GM18519 (cell line): ENCODE measurements at regions not wholly inside any gene's neighbourhood (a gene's known extent, or its start where the extent isn't known, plus 50 kb on each side); places are given as distances from the start of the nearest gene placed in this dataset.
"Not testable (repeated sequence)": the region's sequence is repeated elsewhere in the genome, so short reads cannot be mapped to it uniquely, and the experiment has no call there.

ENCODE experiments used
- ATAC-seq: cut with Tn5 transposase; IDR thresholded peaks from one replicate; pipeline ENCODE4 v1.9.1; 2021; ENCODE audit warnings: mild to moderate bottlenecking, moderate library complexity; ENCODE audit not compliant: unreplicated experiment, low FRiP score

DNA sequence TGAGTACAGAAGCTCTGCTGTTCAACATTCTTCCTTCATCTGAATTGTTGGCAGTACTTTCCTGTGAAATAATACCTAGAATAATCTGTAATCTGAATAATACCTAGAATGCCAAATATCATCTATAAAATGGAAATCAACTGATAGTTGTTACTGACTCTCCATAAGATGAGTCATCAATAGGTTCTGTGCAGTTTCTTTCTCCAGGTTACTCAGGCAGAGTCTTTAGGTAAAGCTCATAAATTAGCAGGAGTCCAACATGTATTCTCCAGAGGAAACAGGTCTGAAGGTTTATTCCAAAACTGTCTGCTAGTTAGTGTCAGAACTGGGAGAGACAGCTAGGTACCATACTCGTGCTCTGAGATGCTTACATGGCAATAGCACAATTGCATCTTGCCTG is 282.0 kb upstream of the MAP2 start:
- no peak for ATAC-seq

DNA sequence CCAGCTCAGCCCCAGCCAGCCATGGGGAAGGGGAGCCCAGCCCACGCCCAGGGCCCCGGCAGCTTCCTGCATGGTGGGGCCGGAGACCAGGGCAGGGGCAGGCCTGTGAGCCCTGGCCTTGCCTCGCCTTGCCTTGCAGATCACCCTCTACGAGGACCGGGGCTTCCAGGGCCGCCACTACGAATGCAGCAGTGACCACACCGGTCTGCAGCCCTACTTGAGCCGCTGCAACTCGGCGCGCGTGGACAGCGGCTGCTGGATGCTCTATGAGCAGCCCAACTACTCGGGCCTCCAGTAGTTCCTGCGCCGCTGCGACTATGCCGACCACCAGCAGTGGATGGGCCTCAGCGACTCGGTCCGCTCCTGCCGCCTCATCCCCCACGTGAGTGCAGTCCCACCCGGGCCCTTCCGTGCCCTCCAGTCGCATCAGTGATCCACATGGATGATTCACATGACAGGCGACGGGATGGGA is 278.6 kb upstream of the MAP2 start:
- not testable (repeated sequence) for ATAC-seq

DNA sequence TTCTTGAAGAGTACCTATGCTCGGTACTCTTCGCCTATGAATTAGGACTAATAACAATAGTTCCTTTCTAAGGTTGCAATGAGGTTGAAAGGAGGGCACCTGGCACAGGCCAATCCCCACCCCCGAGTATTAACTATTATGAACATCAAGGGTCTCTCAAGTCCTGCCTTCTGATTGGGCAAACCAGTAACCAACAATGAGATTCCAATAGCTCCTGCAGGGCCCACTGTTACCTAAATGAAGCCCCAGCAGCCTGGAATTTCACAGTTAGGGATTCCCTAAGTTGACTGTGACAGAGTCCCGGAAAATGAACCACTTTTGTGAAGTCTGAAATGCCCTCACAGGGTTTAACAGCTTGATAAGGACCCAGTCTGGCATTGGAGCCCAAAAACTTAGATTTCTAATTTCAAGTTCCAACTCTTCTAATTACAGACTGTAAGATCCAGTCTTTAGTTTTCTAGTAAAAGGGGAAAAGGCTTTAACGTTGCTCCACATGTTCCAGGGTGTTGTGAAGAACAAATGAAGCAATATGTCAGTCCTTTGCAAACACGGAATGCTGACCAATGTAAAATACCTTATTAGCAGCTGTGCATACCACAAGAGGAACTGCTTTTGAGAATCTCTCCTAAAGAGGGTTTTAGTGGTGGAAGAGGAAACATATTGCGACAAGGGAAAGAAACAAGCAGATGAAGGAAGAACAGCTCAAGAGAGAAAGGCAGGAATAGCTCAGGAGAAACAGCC is 277.7 kb upstream of the MAP2 start:
- no peak for ATAC-seq

DNA sequence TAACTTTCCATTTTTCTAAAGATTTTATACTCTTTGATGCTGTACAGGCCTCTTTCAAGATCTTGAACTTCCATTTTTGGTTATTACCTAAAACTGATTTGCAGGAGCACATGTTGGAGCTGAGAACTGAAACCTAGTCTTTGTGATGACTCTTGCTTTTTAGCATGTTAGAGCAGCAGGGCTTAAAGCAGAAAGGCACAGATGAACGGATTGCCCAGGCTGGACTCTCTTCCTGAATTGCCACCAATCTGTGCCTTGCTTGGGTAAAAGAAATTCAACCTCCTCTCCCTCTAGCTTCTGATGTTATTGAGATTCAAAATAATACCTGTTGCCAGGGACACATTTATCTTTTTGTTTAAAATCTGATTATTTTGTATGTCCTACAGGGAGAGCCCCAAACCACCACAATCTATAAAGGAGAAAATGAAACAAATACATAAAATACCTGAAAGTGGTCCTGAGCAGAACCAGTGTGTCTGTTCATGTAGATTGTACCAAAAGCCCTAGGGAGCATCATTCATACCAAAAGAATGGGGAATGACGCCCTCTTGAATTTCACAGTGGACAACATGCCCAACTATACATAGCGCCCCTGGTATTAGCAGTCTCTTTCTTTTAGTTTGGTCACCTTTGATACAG is 277.0 kb upstream of the MAP2 start:
- no peak for ATAC-seq

DNA sequence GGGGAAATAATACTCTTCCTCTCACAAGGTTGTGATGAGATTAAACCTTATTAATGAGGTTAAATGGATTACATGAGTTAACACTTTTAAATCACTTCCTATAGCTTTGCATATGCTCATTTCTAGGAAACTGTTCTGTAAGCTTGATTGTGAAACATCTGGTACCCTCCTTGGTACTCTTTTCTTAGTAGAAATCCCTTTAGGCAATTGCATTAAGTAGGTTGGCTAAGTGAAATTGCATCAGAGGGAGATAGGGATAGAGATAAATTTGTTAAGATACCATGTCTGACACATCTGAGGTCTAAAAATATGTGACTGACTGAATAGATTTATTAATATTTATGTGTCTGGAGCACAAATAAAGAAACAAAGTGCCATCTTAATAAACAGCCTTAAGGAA is 275.9 kb upstream of the MAP2 start:
- ATAC-seq = no peak

DNA sequence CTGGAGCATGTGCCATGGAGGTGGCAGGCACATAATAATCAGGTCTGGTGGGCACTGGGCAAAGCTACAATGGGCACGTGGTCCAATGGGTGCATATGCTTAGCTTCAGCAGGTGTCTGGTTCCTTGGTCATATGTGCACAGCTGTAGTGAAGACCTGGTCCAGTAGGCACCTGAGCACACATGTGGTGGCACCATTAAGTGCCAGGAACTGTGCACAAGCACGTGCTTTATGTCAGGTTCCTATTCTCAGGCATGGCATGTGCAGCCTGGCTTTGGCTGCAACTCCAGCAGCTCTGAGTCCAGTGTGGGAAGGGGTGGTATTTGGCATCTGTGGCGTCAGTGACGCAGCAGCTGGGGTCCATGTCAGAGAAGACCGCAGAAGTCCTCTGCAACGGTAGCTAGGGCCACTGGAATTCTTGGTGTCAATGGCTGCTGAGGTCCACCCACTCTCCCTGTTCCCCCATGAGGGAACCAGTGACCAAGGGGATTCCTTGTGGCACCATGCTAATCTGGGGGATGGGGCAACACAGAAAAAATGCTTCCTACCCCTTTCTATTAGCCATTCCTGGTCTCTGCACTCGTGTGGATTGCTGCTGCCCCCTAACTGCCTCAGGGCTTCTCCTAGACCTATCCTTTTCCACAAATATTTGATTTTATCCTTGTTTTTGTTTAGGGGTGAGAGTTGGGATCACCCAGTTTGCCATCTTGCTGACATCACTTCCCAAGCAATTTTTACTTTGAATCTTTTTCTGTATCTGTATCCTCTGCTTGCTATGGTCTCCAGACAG is 262.9 kb upstream of the MAP2 start:
- ATAC-seq = no peak

DNA sequence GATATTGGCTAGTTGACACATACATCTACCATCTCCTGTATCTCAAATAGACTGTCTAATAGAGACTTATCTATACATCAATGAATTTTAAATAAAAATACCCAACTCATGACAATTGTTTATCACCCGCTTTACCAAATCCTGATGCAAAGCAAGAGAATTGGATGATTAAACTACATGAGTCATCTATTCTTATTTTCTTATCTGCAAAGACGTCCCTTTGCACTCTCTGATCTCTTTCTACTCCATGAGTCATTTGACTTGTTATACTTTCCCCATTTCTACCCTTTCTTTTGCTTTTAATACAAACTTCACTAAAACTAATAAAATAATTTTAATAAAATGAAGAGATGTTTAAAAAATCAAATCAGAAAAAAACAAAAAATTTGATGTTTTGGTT is 261.7 kb upstream of the MAP2 start:
- no peak for ATAC-seq

DNA sequence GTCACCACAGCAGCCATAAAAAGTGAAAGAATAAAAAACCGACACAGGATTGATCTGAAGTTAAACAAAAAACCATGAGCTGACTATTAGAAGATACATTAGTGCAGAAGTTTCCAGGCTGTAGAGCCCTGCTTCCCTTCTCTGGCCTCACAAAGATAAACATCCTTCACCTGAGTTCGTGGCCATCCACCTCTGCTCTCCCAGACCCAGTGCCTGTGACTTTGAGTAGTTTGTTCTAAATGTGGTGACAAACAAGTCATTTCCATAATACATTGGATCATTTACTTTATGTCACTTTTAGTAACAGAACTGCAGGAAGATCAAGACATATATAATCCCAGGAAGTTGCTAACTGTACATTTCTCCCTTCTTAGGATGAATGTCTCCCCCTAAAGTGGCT is 241.9 kb upstream of the MAP2 start:
- no peak for ATAC-seq

DNA sequence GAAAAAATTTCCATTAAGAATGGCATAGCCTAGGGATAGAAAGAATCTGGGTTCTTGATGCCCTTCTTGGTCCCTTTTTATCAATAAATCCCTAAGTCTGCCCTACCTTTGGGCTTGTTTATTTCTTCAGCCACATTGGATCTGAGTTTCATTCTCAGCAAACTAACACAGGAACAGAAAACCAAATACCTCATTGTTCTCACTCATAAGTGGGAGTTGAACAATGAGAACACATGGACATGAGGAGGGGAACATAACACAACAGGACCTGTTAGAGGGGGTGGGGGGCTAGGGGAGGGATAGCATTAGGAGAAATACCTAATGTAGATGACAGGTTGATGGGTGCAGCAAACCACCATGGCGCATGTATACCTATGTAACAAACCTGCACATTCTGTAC is 237.0 kb upstream of the MAP2 start:
- not testable (repeated sequence) for ATAC-seq

DNA sequence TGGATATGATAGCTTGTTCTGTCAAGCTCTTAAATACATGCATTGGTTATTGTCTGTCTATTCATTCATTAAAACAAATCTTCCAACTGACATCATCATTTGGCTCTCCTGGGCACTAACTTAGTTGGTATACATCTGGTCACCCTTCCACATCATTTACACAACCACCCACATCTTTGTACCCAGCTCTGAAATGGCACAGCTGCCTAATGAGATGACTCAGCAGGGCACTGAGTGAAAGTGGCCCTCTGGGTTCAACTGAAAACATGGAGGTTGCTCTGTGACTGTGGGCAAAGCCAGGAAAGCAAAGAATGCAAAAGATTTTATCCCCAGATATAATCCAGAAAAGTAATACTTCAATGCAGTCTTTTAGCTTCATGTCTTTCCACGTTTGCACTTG is 234.0 kb upstream of the MAP2 start:
- no peak for ATAC-seq

DNA sequence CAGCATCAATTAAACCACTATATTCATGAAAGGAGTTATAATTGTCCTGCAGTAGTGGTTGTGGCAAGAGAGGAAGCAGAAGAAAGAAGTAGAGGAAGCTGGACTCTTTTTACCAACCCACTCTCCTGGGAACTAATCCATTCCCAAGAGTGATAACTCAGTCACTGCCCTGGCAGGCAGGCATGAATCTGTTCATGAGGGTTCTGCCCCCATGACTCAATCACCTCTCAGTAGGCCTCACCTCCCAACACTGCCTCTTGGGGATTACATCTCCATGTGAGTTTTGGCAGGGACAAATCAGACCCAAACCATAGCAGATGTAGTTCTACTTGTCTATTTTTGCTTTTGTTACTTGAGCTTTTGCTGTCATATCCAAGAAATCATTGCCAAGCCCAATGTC is 232.7 kb upstream of the MAP2 start:
- ATAC-seq = no peak

DNA sequence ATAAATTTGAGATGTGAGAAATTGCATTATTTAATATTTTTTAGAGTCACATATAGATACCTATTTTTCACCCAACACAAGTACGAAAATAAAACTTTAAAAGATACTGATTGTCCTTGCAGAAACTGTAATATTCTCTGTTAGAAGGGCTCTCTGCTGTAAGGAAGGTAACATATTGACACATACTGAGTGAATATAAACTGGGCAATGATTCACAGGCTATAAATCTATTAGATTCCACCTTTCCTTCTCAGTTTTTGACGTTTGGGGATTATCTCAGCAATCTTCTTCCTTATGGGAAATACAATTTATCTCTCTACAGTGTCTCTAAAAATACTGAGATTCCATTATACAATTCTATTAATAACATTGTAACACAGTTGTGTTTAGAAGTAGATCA is 229.1 kb upstream of the MAP2 start:
- no peak for ATAC-seq

DNA sequence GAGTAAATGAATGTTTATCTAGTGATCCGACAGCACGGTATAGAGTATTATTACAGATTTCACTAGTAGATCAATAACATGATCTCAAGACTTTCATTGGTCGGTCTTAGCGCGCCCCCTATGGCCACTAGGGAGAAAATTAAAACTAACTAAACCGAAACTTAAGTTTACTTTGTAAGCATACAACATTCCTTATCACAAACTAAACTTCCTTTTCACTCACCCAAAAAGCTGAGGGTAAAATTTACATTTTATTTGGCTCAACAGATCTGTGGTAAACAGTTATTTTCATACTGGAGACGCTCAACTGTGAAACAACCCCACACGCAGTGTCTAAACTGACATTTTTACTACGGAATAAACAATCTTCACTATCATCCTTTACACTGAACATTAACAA is 215.6 kb upstream of the MAP2 start:
- no peak for ATAC-seq

DNA sequence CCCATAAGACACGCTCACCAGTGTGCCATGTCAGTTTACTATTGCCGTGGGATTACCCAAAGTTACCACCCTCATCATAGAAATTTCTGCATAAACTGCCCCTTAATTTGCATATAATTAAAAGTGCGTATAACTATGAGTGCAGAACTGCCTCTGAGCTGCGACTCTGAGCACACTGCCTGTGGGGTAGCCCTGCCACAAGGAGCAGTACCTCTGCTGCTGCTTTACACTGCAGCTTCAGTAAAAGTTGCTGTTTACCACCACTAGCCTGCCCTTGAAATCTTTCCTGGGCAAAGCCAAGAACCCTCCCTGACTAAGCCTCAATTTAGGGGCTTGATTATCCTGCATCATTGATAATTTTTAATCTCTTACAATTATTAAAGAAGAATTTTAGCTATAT is 213.9 kb upstream of the MAP2 start:
- ATAC-seq = no peak

DNA sequence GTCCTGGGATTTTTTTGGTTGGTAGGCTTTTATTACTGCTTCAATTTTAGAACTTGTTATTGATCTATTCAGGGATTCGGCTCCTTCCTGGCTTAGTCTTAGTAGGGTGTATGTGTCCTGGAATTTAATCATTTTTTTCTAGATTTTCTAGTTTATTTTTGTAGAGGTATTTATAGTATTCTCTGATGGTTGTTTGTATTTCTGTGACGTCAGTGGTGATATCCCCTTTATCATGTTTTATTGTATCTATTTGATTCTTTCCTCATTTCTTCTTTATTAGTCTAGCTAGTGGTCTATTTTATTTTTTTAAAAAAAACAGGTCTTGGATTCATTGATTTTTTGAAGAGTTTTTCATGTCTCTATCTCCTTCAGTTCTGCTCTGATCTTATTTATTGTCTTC is 193.3 kb upstream of the MAP2 start:
- no peak for ATAC-seq

DNA sequence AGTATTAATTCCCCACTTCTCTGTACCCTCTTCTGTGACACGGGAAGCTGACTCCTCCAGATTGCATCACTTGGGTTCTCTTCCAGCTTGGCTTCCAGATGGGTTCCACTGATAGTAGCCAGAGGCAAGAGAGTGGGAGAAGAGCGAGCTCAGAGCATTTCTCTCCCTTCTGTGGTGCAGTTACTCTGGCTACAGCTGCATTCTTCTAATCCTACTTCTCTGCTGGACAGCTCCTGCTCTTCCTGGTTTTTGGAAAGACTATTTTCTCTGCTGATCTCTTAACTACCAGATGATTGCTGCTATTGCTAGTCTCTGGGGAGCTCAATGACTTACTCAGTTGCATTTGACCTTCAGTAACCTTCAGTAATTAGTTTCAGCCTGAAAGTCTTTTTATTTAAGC is 187.5 kb upstream of the MAP2 start:
- ATAC-seq = no peak

DNA sequence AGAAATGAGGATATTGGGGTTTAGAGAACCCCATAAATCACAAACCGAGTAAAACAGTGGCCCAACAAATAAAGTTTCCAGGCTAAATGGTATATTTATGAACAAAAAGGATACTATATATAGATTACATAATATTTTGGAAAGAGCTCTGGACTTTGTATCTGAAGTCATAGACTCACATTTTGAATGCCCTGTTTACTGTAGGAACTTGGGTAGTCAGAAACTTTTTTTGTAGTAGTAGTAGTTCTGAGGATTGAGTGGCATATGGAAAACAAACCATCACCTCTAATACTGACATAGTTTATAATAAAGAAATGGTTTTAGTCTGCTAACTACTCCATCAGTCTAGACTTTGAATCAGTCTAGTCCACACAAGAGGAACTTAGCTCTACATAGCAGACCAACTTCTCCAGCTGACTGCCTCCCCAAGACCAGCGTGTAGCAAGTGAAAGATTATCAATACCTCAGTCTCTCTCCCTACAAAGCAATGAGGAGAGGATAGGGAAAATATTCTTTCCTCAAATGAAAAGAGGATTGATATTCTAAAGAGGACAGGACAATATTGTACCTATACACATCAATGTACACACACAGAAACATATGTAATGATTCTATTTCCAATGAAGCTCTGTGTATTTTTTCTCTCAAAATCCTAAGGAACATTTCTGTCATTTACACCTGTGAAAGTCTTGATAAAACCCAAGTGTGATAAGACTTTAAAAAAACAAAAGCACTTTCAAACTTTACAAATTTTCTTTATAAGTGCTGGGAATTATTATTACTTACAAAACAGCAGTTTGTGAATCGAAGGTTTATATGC is 184.9 kb upstream of the MAP2 start:
- no peak for ATAC-seq

DNA sequence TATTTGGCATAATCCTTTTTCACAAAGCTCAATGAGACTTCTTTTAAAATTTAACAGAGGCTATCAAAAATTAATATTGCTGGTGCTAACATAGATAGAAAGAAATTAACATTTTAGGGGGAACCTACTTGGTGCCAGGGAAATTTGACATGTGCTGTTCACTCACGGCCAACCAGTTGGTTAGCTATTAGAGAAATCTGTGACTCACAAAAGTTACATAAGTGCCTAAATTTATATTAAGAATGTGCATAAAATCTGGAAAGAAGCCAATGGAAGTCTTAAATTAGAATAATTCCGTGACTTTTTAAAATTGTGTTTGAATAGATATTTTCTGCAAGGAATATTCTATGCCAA is 184.3 kb upstream of the MAP2 start:
- no peak for ATAC-seq

DNA sequence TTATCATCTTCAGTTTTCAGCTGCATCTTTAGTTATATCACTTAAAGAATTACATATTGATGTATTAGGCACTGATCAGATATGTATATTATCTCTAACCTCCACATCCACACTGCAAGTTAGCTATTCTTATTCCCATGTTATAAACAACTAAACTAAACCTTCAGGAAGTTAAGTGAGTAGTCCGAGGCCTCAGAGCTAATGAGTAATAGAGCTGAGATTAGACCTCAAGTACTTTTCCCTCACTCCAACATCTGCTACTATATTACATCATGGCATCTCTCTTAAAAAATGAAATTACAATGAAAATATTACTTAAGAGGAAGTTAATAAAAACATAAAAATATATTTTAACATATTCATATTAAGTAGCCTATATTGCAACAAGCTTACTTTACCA is 183.6 kb upstream of the MAP2 start:
- no peak for ATAC-seq

DNA sequence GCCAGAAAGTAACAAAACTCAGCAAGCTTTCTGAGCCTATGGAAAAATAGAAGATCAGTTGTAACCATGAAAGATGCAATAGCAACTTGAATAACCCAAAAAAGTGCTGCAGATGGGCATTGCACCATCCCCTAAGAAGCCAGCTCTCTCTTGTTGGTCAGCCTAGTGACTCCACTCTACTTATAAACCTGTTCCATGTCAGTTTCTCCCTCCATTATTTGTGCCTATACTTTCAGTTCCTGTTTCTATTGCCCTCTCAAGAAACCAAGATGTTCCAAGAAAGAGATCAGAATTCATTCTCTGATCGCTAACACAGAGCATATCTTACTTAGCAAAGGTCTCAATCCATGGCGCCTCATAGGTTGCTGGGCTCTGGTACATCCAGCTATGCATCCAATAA is 170.3 kb upstream of the MAP2 start:
- no peak for ATAC-seq

DNA sequence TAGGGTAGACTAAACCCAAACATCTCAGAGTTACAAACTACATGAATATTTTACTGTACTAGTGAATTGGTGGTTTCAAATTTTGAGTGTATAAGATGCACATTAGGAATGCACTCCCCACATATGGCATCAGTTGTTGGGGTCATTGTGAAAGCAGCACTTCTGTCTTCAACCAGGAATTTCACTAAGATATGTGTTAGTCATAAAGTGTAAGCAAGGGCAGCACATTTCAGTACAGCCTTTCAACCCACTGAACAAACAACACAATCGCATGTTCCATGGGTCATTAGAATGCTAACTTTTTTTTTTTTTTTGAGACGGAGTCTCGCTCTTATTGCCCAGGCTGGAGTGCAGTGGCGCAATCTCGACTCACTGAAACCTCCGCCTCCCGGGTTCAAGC is 164.1 kb upstream of the MAP2 start:
- ATAC-seq = no peak
